ENCODE measurements at regions not wholly inside any gene's neighbourhood (a gene's known extent, or its start where the extent isn't known, plus 50 kb on each side); places are given as distances from the start of the nearest gene placed in this dataset.
A peak's percentile ranks its signal among the peaks of the same experiment; 100 is the strongest.

DNA sequence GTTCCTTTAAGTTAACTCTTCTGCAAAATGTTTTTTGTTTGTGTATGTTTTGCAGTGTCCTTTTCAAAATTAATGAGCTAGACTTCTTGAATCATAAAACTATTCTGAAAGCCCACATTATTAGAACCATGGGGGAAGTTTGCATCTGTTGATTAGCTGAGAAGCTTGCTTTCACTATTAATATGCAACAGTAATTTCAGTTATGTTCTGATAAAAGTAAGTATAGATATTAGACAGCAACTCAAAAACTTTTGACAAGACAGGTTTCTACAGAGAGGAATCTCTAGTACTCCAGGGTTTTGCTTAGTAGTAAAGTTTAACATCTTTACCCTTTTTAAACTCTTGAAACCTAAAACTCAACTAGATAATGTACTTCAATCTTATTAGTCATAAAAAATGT, 147.8 kb downstream of the UBE2E3 start:
- FAIRE-seq (no peak), DNase-seq (ENCODE audit: insufficient read length, low spot score) (no peak)
- TF ChIP-seq PAX5 (IDR thresholded peaks at IDR 0.05; ENCODE audit: insufficient read depth, low read length, severe bottlenecking) (no peak), TAF1 (IDR thresholded peaks at IDR 0.05; ENCODE audit: low read depth, low read length) (no peak)

DNA sequence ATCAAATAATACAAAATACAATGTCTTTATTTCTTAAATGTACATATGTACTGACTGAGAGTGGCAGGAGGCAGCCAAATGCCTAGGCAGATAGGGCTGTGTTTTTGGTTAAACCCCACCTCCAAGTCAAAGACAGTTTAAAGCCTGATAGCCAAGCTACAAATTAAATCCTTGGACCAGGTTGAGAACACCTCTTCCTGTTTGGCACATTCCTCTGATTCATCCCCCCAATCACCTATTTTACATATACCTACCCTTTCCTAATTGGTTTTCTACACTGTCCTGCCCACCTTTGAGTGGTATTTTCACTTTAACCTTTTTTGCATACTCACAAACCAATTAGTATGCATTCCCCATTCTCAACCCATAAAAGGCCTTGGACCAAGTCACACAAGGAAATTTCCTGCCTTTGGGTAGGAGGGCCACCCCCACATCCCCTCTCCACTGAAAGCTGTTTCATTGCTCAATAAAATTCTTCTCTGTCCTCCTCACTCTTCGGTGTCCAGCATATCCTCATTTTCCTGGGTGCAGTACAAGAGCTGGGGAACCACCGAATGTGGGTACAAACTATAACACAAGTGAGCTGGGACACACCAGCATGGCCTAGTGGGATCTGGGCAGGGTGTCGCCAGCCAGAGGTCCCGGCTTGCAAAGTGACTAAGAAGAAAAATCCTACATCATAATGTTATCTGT, 149.1 kb downstream of the UBE2E3 start:
- TF ChIP-seq SPI1 (IDR thresholded peaks at IDR 0.05; ENCODE audit: low read depth, low read length), result no peak
- TF ChIP-seq POLR2A (IDR thresholded peaks at IDR 0.05; ENCODE audit: low read depth, low read length), result no peak
- no peak for TF ChIP-seq POU2F2 (IDR thresholded peaks at IDR 0.05; ENCODE audit: low read depth, low read length)
- no peak for TF ChIP-seq POLR2AphosphoS5 (IDR thresholded peaks at IDR 0.05; ENCODE audit: low read depth, low read length)
- TF ChIP-seq PAX5 (IDR thresholded peaks at IDR 0.05; ENCODE audit: insufficient read depth, low read length, severe bottlenecking), result no peak
- TF ChIP-seq TAF1 (IDR thresholded peaks at IDR 0.05; ENCODE audit: low read depth, low read length), result no peak
- no peak for DNase-seq (ENCODE audit: insufficient read length, low spot score)
- FAIRE-seq, result peak; percentile 5

DNA sequence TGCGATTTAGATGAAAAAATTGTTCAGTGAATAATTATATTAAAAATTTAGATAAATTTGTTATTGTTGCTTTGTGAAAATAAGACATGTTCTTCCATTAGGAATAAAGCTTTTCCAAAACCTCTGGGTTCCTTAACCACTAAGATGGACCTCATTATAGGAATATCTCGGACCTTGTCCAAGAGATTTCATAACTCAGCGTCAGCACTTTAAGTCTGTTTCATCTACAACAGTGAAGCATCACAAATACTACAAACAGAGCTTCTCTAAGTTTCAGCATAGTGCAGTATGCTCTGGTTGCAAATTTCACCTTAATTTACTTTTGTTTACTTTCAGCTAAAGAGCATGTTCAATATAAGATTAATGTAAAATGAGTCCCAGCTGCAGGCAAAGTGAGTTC, 150.3 kb downstream of the UBE2E3 start:
- TF ChIP-seq POU2F2 (IDR thresholded peaks at IDR 0.05; ENCODE audit: low read depth, low read length) (no peak), PAX5 (IDR thresholded peaks at IDR 0.05; ENCODE audit: insufficient read depth, low read length, severe bottlenecking) (no peak), SPI1 (IDR thresholded peaks at IDR 0.05; ENCODE audit: low read depth, low read length) (no peak), TAF1 (IDR thresholded peaks at IDR 0.05; ENCODE audit: low read depth, low read length) (no peak), POLR2AphosphoS5 (IDR thresholded peaks at IDR 0.05; ENCODE audit: low read depth, low read length) (no peak), POLR2A (IDR thresholded peaks at IDR 0.05; ENCODE audit: low read depth, low read length) (no peak)
- DNase-seq (ENCODE audit: insufficient read length, low spot score), result no peak
- FAIRE-seq, result no peak

DNA sequence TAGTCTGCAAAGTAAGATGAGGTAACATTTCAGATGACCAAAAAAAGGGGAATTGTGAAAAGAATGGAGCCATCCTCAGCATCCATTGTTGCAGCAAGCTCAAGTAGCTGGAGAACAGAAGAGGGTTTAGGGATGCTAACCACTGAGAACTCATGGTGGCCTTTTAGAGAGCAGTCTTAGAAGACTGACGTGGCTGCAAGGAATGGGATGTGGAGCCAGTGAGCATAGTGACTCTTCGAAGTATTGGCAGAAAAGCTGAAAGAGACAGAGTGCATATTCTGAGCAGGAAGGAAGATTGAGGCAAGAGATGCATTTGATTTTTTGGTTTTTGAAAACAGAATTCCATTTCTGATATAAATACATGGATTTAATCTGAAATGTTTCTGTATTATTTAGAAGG, 151.2 kb downstream of the UBE2E3 start:
- no peak for FAIRE-seq
- DNase-seq (ENCODE audit: insufficient read length, low spot score), result no peak
- TF ChIP-seq SPI1 (IDR thresholded peaks at IDR 0.05; ENCODE audit: low read depth, low read length) (0 out of 2 replicates have a peak, but pooled peaks have one; percentile 14), PAX5 (IDR thresholded peaks at IDR 0.05; ENCODE audit: insufficient read depth, low read length, severe bottlenecking) (no peak), TAF1 (IDR thresholded peaks at IDR 0.05; ENCODE audit: low read depth, low read length) (no peak), POLR2AphosphoS5 (IDR thresholded peaks at IDR 0.05; ENCODE audit: low read depth, low read length) (no peak), POLR2A (IDR thresholded peaks at IDR 0.05; ENCODE audit: low read depth, low read length) (no peak)

- DNase-seq (ENCODE audit: insufficient read length, low spot score), result no peak
- FAIRE-seq, result no peak
- TF ChIP-seq PAX5 (IDR thresholded peaks at IDR 0.05; ENCODE audit: insufficient read depth, low read length, severe bottlenecking), result no peak
- TF ChIP-seq POLR2AphosphoS5 (IDR thresholded peaks at IDR 0.05; ENCODE audit: low read depth, low read length), result no peak
- TF ChIP-seq TAF1 (IDR thresholded peaks at IDR 0.05; ENCODE audit: low read depth, low read length), result no peak
- TF ChIP-seq POLR2A (IDR thresholded peaks at IDR 0.05; ENCODE audit: low read depth, low read length), result no peak
- no peak for TF ChIP-seq SPI1 (IDR thresholded peaks at IDR 0.05; ENCODE audit: low read depth, low read length)
- no peak for TF ChIP-seq POU2F2 (IDR thresholded peaks at IDR 0.05; ENCODE audit: low read depth, low read length)
Observed at GRCh38 chr2:181138816-181139215, 158.4 kb downstream of the UBE2E3 start.

DNA sequence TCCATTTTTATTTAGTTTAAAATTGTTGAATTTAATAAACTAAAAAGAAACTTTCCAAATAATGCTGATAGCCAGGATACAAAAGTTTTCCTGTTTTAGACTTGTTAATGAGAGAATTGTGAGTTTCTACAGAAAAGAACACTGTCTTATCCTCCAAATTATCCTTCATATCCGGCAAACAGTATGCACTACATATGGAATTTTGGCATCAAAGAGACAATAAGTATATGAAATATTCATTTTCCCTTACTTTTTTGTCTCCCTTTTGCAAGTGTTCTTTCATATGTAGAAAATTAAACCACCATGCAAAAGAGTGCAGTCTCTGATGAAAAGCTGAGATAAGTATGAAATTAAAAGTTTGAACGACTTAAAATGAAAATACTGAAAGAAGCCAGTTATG, 159.4 kb downstream of the UBE2E3 start:
- FAIRE-seq (no peak), DNase-seq (ENCODE audit: insufficient read length, low spot score) (no peak)
- no peak for TF ChIP-seq POLR2AphosphoS5 (IDR thresholded peaks at IDR 0.05; ENCODE audit: low read depth, low read length)
- TF ChIP-seq POLR2A (IDR thresholded peaks at IDR 0.05; ENCODE audit: low read depth, low read length), result no peak
- no peak for TF ChIP-seq SPI1 (IDR thresholded peaks at IDR 0.05; ENCODE audit: low read depth, low read length)

- TF ChIP-seq POLR2A (IDR thresholded peaks at IDR 0.05; ENCODE audit: low read depth, low read length), result no peak
- no peak for TF ChIP-seq POLR2AphosphoS5 (IDR thresholded peaks at IDR 0.05; ENCODE audit: low read depth, low read length)
- TF ChIP-seq PAX5 (IDR thresholded peaks at IDR 0.05; ENCODE audit: insufficient read depth, low read length, severe bottlenecking), result no peak
- no peak for TF ChIP-seq POU2F2 (IDR thresholded peaks at IDR 0.05; ENCODE audit: low read depth, low read length)
- no peak for TF ChIP-seq TAF1 (IDR thresholded peaks at IDR 0.05; ENCODE audit: low read depth, low read length)
- TF ChIP-seq SPI1 (IDR thresholded peaks at IDR 0.05; ENCODE audit: low read depth, low read length), result no peak
- no peak for DNase-seq (ENCODE audit: insufficient read length, low spot score)
- no peak for FAIRE-seq
Observed at GRCh38 chr2:181140414-181140813, 160.0 kb downstream of the UBE2E3 start.

GRCh38 chr2:181140928-181141327, 160.5 kb downstream of the UBE2E3 start:
- TF ChIP-seq POU2F2 (IDR thresholded peaks at IDR 0.05; ENCODE audit: low read depth, low read length) (no peak), POLR2A (IDR thresholded peaks at IDR 0.05; ENCODE audit: low read depth, low read length) (no peak), POLR2AphosphoS5 (IDR thresholded peaks at IDR 0.05; ENCODE audit: low read depth, low read length) (no peak), SPI1 (IDR thresholded peaks at IDR 0.05; ENCODE audit: low read depth, low read length) (no peak), TAF1 (IDR thresholded peaks at IDR 0.05; ENCODE audit: low read depth, low read length) (no peak), PAX5 (IDR thresholded peaks at IDR 0.05; ENCODE audit: insufficient read depth, low read length, severe bottlenecking) (no peak)
- peak; percentile 47 for FAIRE-seq

DNA sequence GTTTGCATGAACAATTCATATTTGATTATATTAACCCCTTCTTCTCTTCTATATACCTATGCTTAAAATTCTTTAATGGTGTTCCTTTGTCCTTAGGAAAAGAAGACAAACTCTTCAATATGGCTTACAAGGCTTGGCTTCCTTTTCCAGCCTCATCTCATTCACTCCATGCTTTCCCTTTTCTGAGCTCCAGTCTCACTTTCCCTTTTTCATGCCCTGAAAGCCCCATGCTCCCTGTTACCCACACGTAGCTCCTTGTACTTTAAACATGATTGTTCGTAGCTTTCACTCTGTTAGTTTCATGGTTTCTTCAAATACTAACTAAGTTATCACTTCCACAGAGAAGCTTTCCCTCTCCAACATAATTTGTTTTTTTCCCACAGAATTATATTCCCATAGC, 161.3 kb downstream of the UBE2E3 start:
- FAIRE-seq, result no peak
- DNase-seq (ENCODE audit: insufficient read length, low spot score), result no peak
- TF ChIP-seq TAF1 (IDR thresholded peaks at IDR 0.05; ENCODE audit: low read depth, low read length) (no peak), SPI1 (IDR thresholded peaks at IDR 0.05; ENCODE audit: low read depth, low read length) (no peak), POLR2A (IDR thresholded peaks at IDR 0.05; ENCODE audit: low read depth, low read length) (no peak), POU2F2 (IDR thresholded peaks at IDR 0.05; ENCODE audit: low read depth, low read length) (no peak), POLR2AphosphoS5 (IDR thresholded peaks at IDR 0.05; ENCODE audit: low read depth, low read length) (no peak), PAX5 (IDR thresholded peaks at IDR 0.05; ENCODE audit: insufficient read depth, low read length, severe bottlenecking) (no peak)

More at GRCh38 chr2:181140928-181141327, 160.5 kb downstream of the UBE2E3 start:
- DNase-seq (ENCODE audit: insufficient read length, low spot score), result no peak

GRCh38 chr2:181142514-181142913, 162.1 kb downstream of the UBE2E3 start:
- FAIRE-seq (peak; percentile 75), DNase-seq (ENCODE audit: insufficient read length, low spot score) (no peak)
- no peak for TF ChIP-seq POLR2A (IDR thresholded peaks at IDR 0.05; ENCODE audit: low read depth, low read length)
- TF ChIP-seq PAX5 (IDR thresholded peaks at IDR 0.05; ENCODE audit: insufficient read depth, low read length, severe bottlenecking), result no peak
- no peak for TF ChIP-seq SPI1 (IDR thresholded peaks at IDR 0.05; ENCODE audit: low read depth, low read length)
- no peak for TF ChIP-seq POU2F2 (IDR thresholded peaks at IDR 0.05; ENCODE audit: low read depth, low read length)
- TF ChIP-seq TAF1 (IDR thresholded peaks at IDR 0.05; ENCODE audit: low read depth, low read length), result no peak
- TF ChIP-seq POLR2AphosphoS5 (IDR thresholded peaks at IDR 0.05; ENCODE audit: low read depth, low read length), result no peak
